ENCODE measurements at regions not wholly inside any gene's neighbourhood (a gene's known extent, or its start where the extent isn't known, plus 50 kb on each side); places are given as distances from the start of the nearest gene placed in this dataset.

GRCh38 chr16:55393991-55394390, 70.0 kb downstream of the IRX6 start:
- POLR2A ChIA-PET: no interaction called here
- no peaks in the 10 kb centered on the region for H3K27me3 ChIP-seq (replicated peaks; ENCODE audit: control insufficient read depth, insufficient read depth, low read length)
- Mint-ChIP-seq H3K27me3 (ENCODE audit: insufficient read depth, unreplicated experiment) (no peaks in the 10 kb centered on the region), H3K36me3 (ENCODE audit: insufficient read depth, unreplicated experiment) (no peaks in the 10 kb centered on the region), H3K9me3 (ENCODE audit: unreplicated experiment) (no peaks in the 10 kb centered on the region), H3K27ac (ENCODE audit: unreplicated experiment) (no peak overlapping the region), H3K4me3 (ENCODE audit: unreplicated experiment) (no peak overlapping the region), H3K4me1 (ENCODE audit: low read depth, unreplicated experiment) (no peaks in the 10 kb centered on the region)
- TF ChIP-seq CTCF (IDR thresholded peaks at IDR 0.05; ENCODE audit: insufficient read depth in 1 of 2, low read depth in 1 of 2, low read length in 1 of 2, severe bottlenecking in 1 of 2, unreplicated experiment in 1 of 2): no peak
- DNase-seq: no peak
- peaks cover 10% of the 10 kb centered on the region for H3K4me1 ChIP-seq
- CTCF ChIA-PET: no interaction called here
- H3K9me3 ChIP-seq: no peaks in the 10 kb centered on the region
- no peaks in the 10 kb centered on the region for H3K36me3 ChIP-seq (ENCODE audit: control insufficient read depth, insufficient read depth, low read length)
- no peak overlapping the region for H3K4me3 ChIP-seq (ENCODE audit: low read depth, low read length)
- no TSS peak for BruUV-seq (replicated peaks)
- intact Hi-C loops (cut with micrococcal nuclease; ENCODE audit: unreplicated experiment): no loop called here

GRCh38 chr16:55398762-55399161, 74.8 kb downstream of the IRX6 start:
- Histone ChIP-seq H3K27me3 (replicated peaks; ENCODE audit: control insufficient read depth, insufficient read depth, low read length) (no peaks in the 10 kb centered on the region), H3K9me3 (no peaks in the 10 kb centered on the region), H3K36me3 (ENCODE audit: control insufficient read depth, insufficient read depth, low read length) (no peaks in the 10 kb centered on the region), H3K4me1 (no peaks in the 10 kb centered on the region), H3K4me3 (ENCODE audit: low read depth, low read length) (no peak overlapping the region)
- Mint-ChIP-seq H3K27me3 (ENCODE audit: insufficient read depth, unreplicated experiment) (no peaks in the 10 kb centered on the region), H3K9me3 (ENCODE audit: unreplicated experiment) (peaks cover 11% of the 10 kb centered on the region), H3K4me1 (ENCODE audit: low read depth, unreplicated experiment) (no peaks in the 10 kb centered on the region), H3K36me3 (ENCODE audit: insufficient read depth, unreplicated experiment) (no peaks in the 10 kb centered on the region), H3K4me3 (ENCODE audit: unreplicated experiment) (no peak overlapping the region), H3K27ac (ENCODE audit: unreplicated experiment) (no peak overlapping the region)
- no peak for TF ChIP-seq CTCF (IDR thresholded peaks at IDR 0.05; ENCODE audit: insufficient read depth in 1 of 2, low read depth in 1 of 2, low read length in 1 of 2, severe bottlenecking in 1 of 2, unreplicated experiment in 1 of 2)
- POLR2A ChIA-PET: no interaction called here
- no TSS peak for BruUV-seq (replicated peaks)
- no peak for DNase-seq
- CTCF ChIA-PET: interaction anchor here (0.5 to 1.0 kb wide), 2 partner anchors 12 to 28 kb away, joined by 3 to 5 read pairs; no protein-coding TSS in a partner anchor
- intact Hi-C loops (cut with micrococcal nuclease; ENCODE audit: unreplicated experiment): no loop called here

- H3K4me1 ChIP-seq: no peaks in the 10 kb centered on the region
- no peak overlapping the region for H3K4me3 Mint-ChIP-seq (ENCODE audit: unreplicated experiment)
- no peak overlapping the region for H3K4me3 ChIP-seq (ENCODE audit: low read depth, low read length)
- H3K9me3 Mint-ChIP-seq (ENCODE audit: unreplicated experiment): peaks cover 11% of the 10 kb centered on the region
- no peaks in the 10 kb centered on the region for H3K36me3 Mint-ChIP-seq (ENCODE audit: insufficient read depth, unreplicated experiment)
- BruUV-seq (replicated peaks): no TSS peak
- ChIA-PET POLR2A (no interaction called here), CTCF (no interaction called here)
- no peaks in the 10 kb centered on the region for H3K4me1 Mint-ChIP-seq (ENCODE audit: low read depth, unreplicated experiment)
- no peak overlapping the region for H3K27ac Mint-ChIP-seq (ENCODE audit: unreplicated experiment)
- intact Hi-C loops (cut with micrococcal nuclease; ENCODE audit: unreplicated experiment): no loop called here
- no peak for DNase-seq
- no peaks in the 10 kb centered on the region for H3K27me3 ChIP-seq (replicated peaks; ENCODE audit: control insufficient read depth, insufficient read depth, low read length)
- H3K36me3 ChIP-seq (ENCODE audit: control insufficient read depth, insufficient read depth, low read length): no peaks in the 10 kb centered on the region
- no peaks in the 10 kb centered on the region for H3K9me3 ChIP-seq
- H3K27me3 Mint-ChIP-seq (ENCODE audit: insufficient read depth, unreplicated experiment): no peaks in the 10 kb centered on the region
- TF ChIP-seq CTCF (IDR thresholded peaks at IDR 0.05; ENCODE audit: insufficient read depth in 1 of 2, low read depth in 1 of 2, low read length in 1 of 2, severe bottlenecking in 1 of 2, unreplicated experiment in 1 of 2): no peak
Observed at GRCh38 chr16:55399911-55400310, 75.9 kb downstream of the IRX6 start.
